SU-DHL-6 (cell line): ENCODE measurements at regions not wholly inside any gene's neighbourhood (a gene's known extent, or its start where the extent isn't known, plus 50 kb on each side); places are given as distances from the start of the nearest gene placed in this dataset.

Experiments
- EZH2phosphoT487 ChIP-seq: fragments of 200-600 bp; sonication (generic), shearing (Covaris generic); conservative IDR thresholded peaks from 2 replicates; pipeline ENCODE4 v1.6.1; 2018; ENCODE audit warnings: mild to moderate bottlenecking, antibody characterized with exemption, low read length, moderate library complexity, mixed read lengths
- TF ChIP-seq, protein P1 (sequence below): fragments of 200-600 bp; sonication (generic); IDR thresholded peaks from one replicate; pipeline ENCODE4 v1.5.1; 2017; ENCODE audit warnings: antibody characterized with exemption, mild to moderate bottlenecking, low read length, moderate library complexity; ENCODE audit not compliant: insufficient read depth, poor library complexity, severe bottlenecking

DNA sequence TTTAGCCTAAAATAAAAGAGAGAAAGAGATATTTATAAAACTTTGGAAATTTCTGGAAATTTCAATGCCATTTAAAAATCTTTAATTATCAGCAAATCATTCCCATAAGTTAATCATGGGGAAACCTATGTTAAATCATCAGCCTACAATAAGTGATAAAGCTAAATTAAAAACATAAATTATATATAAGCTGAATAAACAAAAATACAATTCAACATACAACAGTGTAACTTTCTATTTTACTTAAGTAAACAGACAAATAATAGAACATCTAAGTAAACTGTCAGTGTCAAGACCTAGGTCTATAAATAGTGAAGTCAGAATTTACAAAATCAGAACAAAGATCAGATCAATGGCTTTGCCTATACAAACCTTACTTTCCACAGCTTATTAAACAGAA lies 57.5 kb downstream of the EPRS1 start:
- TF ChIP-seq, protein P1, sequence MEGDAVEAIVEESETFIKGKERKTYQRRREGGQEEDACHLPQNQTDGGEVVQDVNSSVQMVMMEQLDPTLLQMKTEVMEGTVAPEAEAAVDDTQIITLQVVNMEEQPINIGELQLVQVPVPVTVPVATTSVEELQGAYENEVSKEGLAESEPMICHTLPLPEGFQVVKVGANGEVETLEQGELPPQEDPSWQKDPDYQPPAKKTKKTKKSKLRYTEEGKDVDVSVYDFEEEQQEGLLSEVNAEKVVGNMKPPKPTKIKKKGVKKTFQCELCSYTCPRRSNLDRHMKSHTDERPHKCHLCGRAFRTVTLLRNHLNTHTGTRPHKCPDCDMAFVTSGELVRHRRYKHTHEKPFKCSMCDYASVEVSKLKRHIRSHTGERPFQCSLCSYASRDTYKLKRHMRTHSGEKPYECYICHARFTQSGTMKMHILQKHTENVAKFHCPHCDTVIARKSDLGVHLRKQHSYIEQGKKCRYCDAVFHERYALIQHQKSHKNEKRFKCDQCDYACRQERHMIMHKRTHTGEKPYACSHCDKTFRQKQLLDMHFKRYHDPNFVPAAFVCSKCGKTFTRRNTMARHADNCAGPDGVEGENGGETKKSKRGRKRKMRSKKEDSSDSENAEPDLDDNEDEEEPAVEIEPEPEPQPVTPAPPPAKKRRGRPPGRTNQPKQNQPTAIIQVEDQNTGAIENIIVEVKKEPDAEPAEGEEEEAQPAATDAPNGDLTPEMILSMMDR, result no peak
- TF ChIP-seq EZH2phosphoT487, result no peak
